NCI-H1105 (cell line): ENCODE measurements at regions not wholly inside any gene's neighbourhood (a gene's known extent, or its start where the extent isn't known, plus 50 kb on each side); places are given as distances from the start of the nearest gene placed in this dataset.
"Not testable (repeated sequence)": the region's sequence is repeated elsewhere in the genome, so short reads cannot be mapped to it uniquely, and the experiment has no call there.

ENCODE experiments used
- DNase-seq: peaks from one replicate; lab custom pipeline; 2025; lab: John Stamatoyannopoulos, UW

DNA sequence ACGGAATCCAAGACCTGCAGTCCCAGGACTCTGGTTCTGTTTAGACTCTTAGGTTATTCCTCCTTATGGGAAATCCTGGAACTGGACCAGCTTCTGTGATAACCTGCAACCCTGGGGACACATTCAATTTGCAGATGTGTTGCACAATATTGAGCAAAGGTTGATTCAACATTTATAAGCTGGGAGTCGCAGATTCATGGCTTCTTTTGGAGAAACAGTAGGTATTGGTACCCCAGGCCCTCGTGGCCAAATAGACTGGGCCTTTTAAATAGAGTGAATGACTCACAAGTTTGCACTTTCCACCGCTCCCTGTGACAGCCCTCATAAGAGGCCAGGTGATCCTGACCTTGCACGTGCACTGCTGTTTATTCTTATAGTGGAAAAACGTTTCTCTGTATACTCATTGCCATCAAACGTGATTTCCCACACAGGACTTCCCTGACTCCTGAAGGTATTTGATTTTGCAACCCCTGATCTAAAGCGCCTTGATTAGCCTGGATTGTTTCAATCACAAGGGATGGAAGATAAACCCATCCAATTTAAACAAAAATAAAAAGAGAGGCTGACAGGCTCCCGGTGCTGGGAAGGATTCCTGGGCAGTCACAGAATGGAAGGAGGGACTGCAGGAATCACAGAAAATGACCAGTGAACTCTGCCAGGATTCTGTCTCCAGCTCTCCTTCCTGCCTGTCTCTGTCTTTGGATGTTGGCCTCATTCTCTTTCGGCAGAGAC, 98.0 kb downstream of the VCPKMT start:
- DNase-seq: no peak

DNA sequence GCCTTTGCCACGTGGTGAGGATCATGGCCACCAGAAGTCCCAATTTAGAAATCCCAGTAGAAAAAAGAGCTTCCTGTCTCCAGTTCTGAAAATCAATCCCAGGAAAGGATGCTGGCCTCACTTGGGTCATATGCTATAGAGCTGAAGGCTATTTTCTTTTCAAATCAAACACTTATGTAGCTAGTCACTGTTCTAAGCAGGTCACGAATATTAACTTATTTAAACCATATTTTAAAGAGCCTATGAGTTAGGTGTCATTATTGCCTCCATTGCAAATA, 97.5 kb downstream of the VCPKMT start:
- DNase-seq: no peak

- DNase-seq: no peak
These were observed 96.2 kb downstream of the VCPKMT start for GRCh38 chr14:50020184-50020583.

- no peak for DNase-seq
These were observed 95.6 kb downstream of the VCPKMT start for GRCh38 chr14:50020799-50021198.

GRCh38 chr14:50021261-50022031, 94.9 kb downstream of the VCPKMT start:
- no peak for DNase-seq

- no peak for DNase-seq
These were observed 93.7 kb downstream of the VCPKMT start for GRCh38 chr14:50022661-50023060.

GRCh38 chr14:50023671-50024490, 92.5 kb downstream of the VCPKMT start:
- DNase-seq: no peak

- DNase-seq: no peak
These were observed 91.3 kb downstream of the VCPKMT start for GRCh38 chr14:50025073-50025472.

DNA sequence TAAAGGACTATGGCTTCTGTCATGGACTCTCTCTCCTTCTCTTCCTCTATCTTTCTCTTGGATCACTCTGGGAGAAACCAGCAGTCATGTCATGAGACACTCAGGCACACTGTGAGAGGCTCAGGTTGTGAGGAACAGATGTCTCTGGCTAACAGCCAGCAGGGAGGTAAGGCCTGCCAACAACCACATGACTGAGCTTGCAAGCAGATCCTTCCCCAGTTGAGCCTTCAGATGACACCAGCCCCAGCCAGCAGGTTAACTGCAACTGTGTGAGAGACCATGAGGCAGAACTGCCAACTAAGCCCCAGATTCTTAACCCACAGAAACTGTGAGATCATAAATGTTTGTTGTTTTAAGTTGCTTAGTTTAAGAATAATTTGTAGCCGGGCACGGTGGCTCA, 90.6 kb downstream of the VCPKMT start:
- peak; percentile 19 for DNase-seq

DNA sequence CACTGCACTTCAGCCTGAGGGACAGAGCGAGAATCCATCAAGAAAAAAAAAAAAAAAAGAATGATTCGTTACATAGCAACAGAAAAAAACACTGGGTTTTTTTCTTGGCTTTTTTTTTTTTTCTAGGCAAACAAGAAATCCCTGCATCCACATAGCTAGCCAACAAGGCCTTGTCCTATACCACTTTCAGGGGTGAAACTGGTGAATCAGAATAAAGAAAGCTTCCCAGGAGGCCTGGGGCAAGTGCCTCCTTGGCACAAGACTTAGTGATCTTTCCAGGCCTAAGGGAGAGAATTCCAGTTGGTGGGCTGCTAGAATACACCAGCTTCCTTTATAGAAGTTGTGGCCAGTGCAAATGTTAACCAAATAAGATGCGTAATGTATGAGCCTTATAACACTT, 90.0 kb downstream of the VCPKMT start:
- no peak for DNase-seq

GRCh38 chr14:50027816-50028215, 88.6 kb downstream of the VCPKMT start:
- DNase-seq: no peak

- no peak for DNase-seq
These were observed 87.9 kb downstream of the VCPKMT start for GRCh38 chr14:50028458-50028857.

GRCh38 chr14:50030036-50030435, 86.3 kb downstream of the VCPKMT start:
- DNase-seq: no peak

GRCh38 chr14:50030911-50031310, 85.5 kb downstream of the VCPKMT start:
- DNase-seq: not testable (repeated sequence)

GRCh38 chr14:50031602-50032313, 84.6 kb downstream of the VCPKMT start:
- no peak for DNase-seq

DNA sequence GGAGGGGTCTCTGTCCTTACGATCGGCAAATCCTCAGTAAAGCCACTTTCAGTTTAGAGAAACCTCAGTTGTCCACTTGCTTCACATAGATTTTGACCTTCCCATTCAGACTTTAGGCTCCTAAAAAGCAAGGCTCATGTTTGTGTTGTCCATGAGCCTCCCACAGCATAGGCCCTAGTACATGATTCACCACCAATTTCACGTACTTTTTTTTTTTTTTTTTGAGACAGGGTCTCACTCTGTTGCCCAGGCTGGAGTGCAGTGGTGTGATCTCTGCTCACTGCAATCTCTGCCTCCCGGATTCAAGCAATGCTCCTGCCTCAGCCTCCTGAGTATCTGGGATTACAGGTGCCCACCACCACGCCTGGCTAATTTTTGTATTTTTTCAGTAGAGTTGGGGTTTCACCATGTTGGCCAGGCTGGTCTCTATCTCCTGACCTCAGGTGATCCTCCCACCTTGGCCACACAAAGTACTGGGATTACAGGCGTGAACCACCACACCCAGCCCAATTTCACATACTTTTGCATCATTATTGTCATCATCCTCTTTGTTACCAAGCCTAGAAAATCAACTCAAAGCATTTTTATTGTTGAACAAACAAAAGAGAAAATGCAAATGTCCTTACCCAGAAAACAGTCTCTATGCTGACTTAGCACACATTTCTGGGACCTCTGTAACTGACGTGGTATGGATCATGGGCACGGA, 83.8 kb downstream of the VCPKMT start:
- DNase-seq: not testable (repeated sequence)

- no peak for DNase-seq
These were observed 81.2 kb downstream of the VCPKMT start for GRCh38 chr14:50035214-50035613.

- DNase-seq: no peak
These were observed 80.2 kb downstream of the VCPKMT start for GRCh38 chr14:50036211-50036610.

- DNase-seq: no peak
These were observed 79.7 kb downstream of the VCPKMT start for GRCh38 chr14:50036637-50037036.

DNA sequence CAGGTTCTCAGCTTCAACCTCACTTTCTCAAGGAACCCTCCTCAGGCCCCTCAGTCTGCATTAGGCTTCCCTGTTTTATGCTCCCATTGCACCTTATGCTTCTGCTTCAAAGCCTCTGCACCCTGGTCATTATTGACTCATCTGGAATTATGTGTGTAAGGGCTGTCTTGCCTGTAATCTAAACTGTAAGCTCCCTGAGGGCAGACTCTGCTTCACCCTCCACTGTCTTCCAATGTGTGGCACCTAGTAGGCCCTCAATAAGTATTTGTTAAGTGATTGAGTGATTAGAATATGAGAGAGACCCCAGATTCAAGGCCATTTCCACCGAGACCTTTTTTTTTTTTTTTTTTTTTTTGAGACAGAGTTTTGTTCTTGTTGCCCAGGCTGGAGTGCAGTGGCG, 79.1 kb downstream of the VCPKMT start:
- DNase-seq: no peak

- no peak for DNase-seq
These were observed 78.5 kb downstream of the VCPKMT start for GRCh38 chr14:50037852-50038251.
